ENCODE measurements at regions not wholly inside any gene's neighbourhood (a gene's known extent, or its start where the extent isn't known, plus 50 kb on each side); places are given as distances from the start of the nearest gene placed in this dataset.

DNA sequence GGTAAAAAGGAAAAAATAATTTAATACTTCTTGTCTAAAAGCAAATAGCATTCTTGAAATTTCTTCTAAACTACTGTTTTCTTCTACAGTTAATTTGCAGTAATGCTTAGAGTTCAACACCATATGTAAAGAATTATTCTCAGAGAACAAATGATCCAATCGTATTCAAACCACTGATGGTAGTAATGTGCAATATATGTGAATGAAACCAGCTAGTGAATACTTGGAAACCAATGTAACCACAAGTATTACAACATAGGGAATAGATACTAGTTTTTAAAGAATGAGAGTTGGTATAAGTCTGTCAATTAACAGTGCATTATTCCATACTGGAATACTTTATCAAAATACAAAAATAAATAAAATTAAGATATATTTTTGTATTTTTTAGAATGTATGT is 850.0 kb downstream of the DIPK2A start:
- TF ChIP-seq, protein P1, sequence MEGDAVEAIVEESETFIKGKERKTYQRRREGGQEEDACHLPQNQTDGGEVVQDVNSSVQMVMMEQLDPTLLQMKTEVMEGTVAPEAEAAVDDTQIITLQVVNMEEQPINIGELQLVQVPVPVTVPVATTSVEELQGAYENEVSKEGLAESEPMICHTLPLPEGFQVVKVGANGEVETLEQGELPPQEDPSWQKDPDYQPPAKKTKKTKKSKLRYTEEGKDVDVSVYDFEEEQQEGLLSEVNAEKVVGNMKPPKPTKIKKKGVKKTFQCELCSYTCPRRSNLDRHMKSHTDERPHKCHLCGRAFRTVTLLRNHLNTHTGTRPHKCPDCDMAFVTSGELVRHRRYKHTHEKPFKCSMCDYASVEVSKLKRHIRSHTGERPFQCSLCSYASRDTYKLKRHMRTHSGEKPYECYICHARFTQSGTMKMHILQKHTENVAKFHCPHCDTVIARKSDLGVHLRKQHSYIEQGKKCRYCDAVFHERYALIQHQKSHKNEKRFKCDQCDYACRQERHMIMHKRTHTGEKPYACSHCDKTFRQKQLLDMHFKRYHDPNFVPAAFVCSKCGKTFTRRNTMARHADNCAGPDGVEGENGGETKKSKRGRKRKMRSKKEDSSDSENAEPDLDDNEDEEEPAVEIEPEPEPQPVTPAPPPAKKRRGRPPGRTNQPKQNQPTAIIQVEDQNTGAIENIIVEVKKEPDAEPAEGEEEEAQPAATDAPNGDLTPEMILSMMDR (IDR thresholded peaks at IDR 0.05) = no peak
- no peak for TF ChIP-seq POLR2AphosphoS5 (IDR thresholded peaks at IDR 0.05)
